Heart left ventricle (tissue), 13 donors: ENCODE measurements at regions not wholly inside any gene's neighbourhood (a gene's known extent, or its start where the extent isn't known, plus 50 kb on each side); places are given as distances from the start of the nearest gene placed in this dataset.

Experiments
- CTCF ChIP-seq, 12 donors: fragments of 200-600 bp; sonication (generic) in 4 of 12; IDR thresholded peaks; one replicate each; pipeline versions ENCODE4 v1.5.0 to v1.8.0; 2018 to 2022; ENCODE audit warnings: antibody characterized with exemption in 12 of 12, mild to moderate bottlenecking in 5 of 12
- POLR2A ChIP-seq, 2 donors: fragments of 450-650 bp; IDR thresholded peaks; one replicate each; pipeline ENCODE4 v1.6.1; 2017; ENCODE audit warnings: antibody characterized with exemption in 2 of 2, mild to moderate bottlenecking in 2 of 2, moderate library complexity in 2 of 2
- donor health status: ischemic (EF 13 %, LVEDD 7.1; RV severe dilation, severe dysfunction).
- donor health status: DM: no; HTN: yes; CAD: no.
- donor health status: DM: no; HTN: no; CAD: no.
- donor health status: ischemic (EF 25% LVEDD 6.9; RV normal size, moderate dysfunction).
- donor health status: ischemic (EF 25% LVEDD 5.7; RV mildly dilated, moderate dysfunction).
- donor health status: ischemic (EF 35%, LVEDD 5.7; RV mildly dilated, moderate dysfunction).
- donor health status: nonischemic (EF 11% LVEDD 7.7; RV severe dilation, severe dysfunction).
- donor health status: DM: yes; HTN: yes; CAD: no.
- donor health status: PGD.
- donor health status: ischemic (EF 29% LVEDD 5.4; RV normal size, mild dysfunction).
- donor health status: nonischemic (EF 23%, LVEDD 6.1; RV moderate dilation, normal function).

- TF ChIP-seq CTCF (IDR thresholded peaks at IDR 0.05) (no peak), POLR2A (IDR thresholded peaks at IDR 0.05) (no peak)
Measured at GRCh38 chr2:40516604-40517003, 64.7 kb upstream of the SLC8A1 start.
